H1 (cell line): ENCODE measurements at regions not wholly inside any gene's neighbourhood (a gene's known extent, or its start where the extent isn't known, plus 50 kb on each side); places are given as distances from the start of the nearest gene placed in this dataset.

Experiments
- CTCF ChIA-PET: fragments of 300-600 bp; sonication (Branson Sonifier 250); formaldehyde crosslinking; loops from one replicate; lab custom pipeline; 2021; ENCODE audit not compliant: partially characterized antibody; lab: Charles Lee
- POLR2A ChIA-PET: fragments of 300-600 bp; sonication (Branson Sonifier 250); formaldehyde crosslinking; loops from one replicate; lab custom pipeline; 2021; ENCODE audit warnings: inconsistent platforms; ENCODE audit not compliant: partially characterized antibody; lab: Charles Lee
- DNase-seq, 2 experiments: peaks; one replicate each; pipeline versions ENCODE4 v3.0.0 to v3.0.0-alpha.2; 2010 to 2022; ENCODE audit warnings: low spot score in 2 of 2, low read depth in 1 of 2, mixed read lengths in 1 of 2
- FAIRE-seq: peaks from 2 replicates; lab custom pipeline; 2011; peaks lifted over from hg19 to GRCh38; lab: Jason Lieb, UNC
- H2AFZ ChIP-seq: 2 replicates; pipeline ENCODE4 v1.8.1; 2012; ENCODE audit warnings: low read length, inconsistent platforms
- H2AK5ac ChIP-seq: 2 replicates; pipeline ENCODE4 v1.6.1; 2013; ENCODE audit warnings: low read depth, low read length
- H2BK120ac ChIP-seq: replicated peaks from 2 replicates; pipeline ENCODE3; 2013; ENCODE audit warnings: low read depth, low read length, inconsistent platforms
- H2BK12ac ChIP-seq: 2 replicates; pipeline ENCODE4 v1.6.1; 2013; ENCODE audit warnings: low read depth, low read length
- H2BK15ac ChIP-seq: 2 replicates; pipeline ENCODE4 v1.6.1; 2013; ENCODE audit warnings: low read length
- H2BK20ac ChIP-seq: 2 replicates; pipeline ENCODE4 v1.6.1; 2013; ENCODE audit warnings: low read length
- H2BK5ac ChIP-seq: 2 replicates; pipeline ENCODE4 v1.6.1; 2013; ENCODE audit warnings: low read depth, low read length
- H3K14ac ChIP-seq: 2 replicates; pipeline ENCODE4 v1.6.1; 2013; ENCODE audit warnings: inconsistent platforms; ENCODE audit not compliant: insufficient read length
- H3K18ac ChIP-seq: 2 replicates; pipeline ENCODE4 v1.6.1; 2013; ENCODE audit warnings: low read length; ENCODE audit errors: extremely low read depth
- H3K23ac ChIP-seq: 2 replicates; pipeline ENCODE4 v1.6.1; 2013; ENCODE audit warnings: inconsistent platforms; ENCODE audit not compliant: insufficient read length
- H3K23me2 ChIP-seq: 2 replicates; pipeline ENCODE4 v1.6.1; 2013; ENCODE audit warnings: low read depth, low read length
- H3K27ac ChIP-seq: 2 replicates; pipeline ENCODE4 v1.6.1; 2011; ENCODE audit warnings: low read depth, low read length, inconsistent platforms
- H3K27me3 ChIP-seq, 4 experiments: replicated peaks in 1 of 4; 1 replicate in 1 of 4; 2 replicates in 3 of 4; pipeline versions ENCODE4 v1.6.1 to v1.8.1; 2011 to 2013; ENCODE audit warnings: low read length in 3 of 4, mild to moderate bottlenecking in 3 of 4, inconsistent platforms in 2 of 4, mixed read lengths in 2 of 4, moderate library complexity in 1 of 4; ENCODE audit not compliant: control insufficient read depth in 3 of 4, insufficient read depth in 3 of 4; ENCODE audit errors: extremely low read depth in 1 of 4
- H3K36me3 ChIP-seq, 4 experiments: 2 replicates each; pipeline versions ENCODE4 v1.6.1 to v1.8.1; 2011 to 2013; ENCODE audit warnings: mild to moderate bottlenecking in 4 of 4, low read length in 3 of 4, moderate library complexity in 2 of 4, control low read depth in 1 of 4, inconsistent platforms in 1 of 4; ENCODE audit not compliant: insufficient read depth in 4 of 4, control insufficient read depth in 2 of 4
- H3K4ac ChIP-seq: replicated peaks from 2 replicates; pipeline ENCODE3; 2013; ENCODE audit warnings: low read length, low read depth, mixed read lengths, inconsistent platforms; ENCODE audit not compliant: insufficient read length
- H3K4me1 ChIP-seq, 4 experiments: replicated peaks in 1 of 4; 1 replicate in 1 of 4; 2 replicates in 3 of 4; pipeline versions ENCODE4 v1.6.1 to v1.8.1; 2011 to 2013; ENCODE audit warnings: low read length in 3 of 4, inconsistent platforms in 2 of 4, mixed read lengths in 1 of 4; ENCODE audit not compliant: insufficient read depth in 4 of 4, control insufficient read depth in 3 of 4
- H3K4me2 ChIP-seq, 2 experiments: 2 replicates each; pipeline versions ENCODE4 v1.6.1 to v1.8.1; 2011 to 2013; ENCODE audit warnings: low read depth in 2 of 2, low read length in 2 of 2, control low read depth in 1 of 2, inconsistent platforms in 1 of 2, mild to moderate bottlenecking in 1 of 2; ENCODE audit not compliant: insufficient read depth in 1 of 2
- H3K4me3 ChIP-seq, 4 experiments: fragments of 200-600, 300-600 bp in 1 of 4; sonication (generic), shearing (Covaris generic), sonication (Bioruptor Twin) in 1 of 4; 2 replicates each; pipeline versions ENCODE4 v1.5.1 to v1.8.1; 2011 to 2016; ENCODE audit warnings: low read length in 4 of 4, low read depth in 3 of 4, control low read depth in 2 of 4, inconsistent platforms in 2 of 4, mild to moderate bottlenecking in 2 of 4, mixed read lengths in 1 of 4, moderate library complexity in 1 of 4; ENCODE audit not compliant: insufficient read depth in 2 of 4; ENCODE audit errors: extremely low read depth in 1 of 4
- H3K56ac ChIP-seq: replicated peaks from 2 replicates; pipeline ENCODE3; 2013; ENCODE audit warnings: low read depth, mild to moderate bottlenecking, mixed read lengths, low read length, inconsistent platforms; ENCODE audit not compliant: insufficient read length
- H3K79me1 ChIP-seq: 2 replicates; pipeline ENCODE4 v1.6.1; 2013; ENCODE audit warnings: low read depth, low read length, control low read depth
- H3K79me2 ChIP-seq, 2 experiments: 2 replicates each; pipeline versions ENCODE4 v1.6.1 to v1.8.1; 2012 to 2013; ENCODE audit warnings: low read length in 2 of 2, mild to moderate bottlenecking in 2 of 2, inconsistent platforms in 1 of 2; ENCODE audit not compliant: insufficient read depth in 2 of 2, control insufficient read depth in 1 of 2
- H3K9ac ChIP-seq, 4 experiments: replicated peaks in 1 of 4; 1 replicate in 1 of 4; 2 replicates in 3 of 4; pipeline versions ENCODE4 v1.6.1 to v1.8.1; 2011 to 2013; ENCODE audit warnings: low read depth in 3 of 4, low read length in 3 of 4, control low read depth in 2 of 4, mild to moderate bottlenecking in 2 of 4, moderate library complexity in 2 of 4, inconsistent platforms in 1 of 4; ENCODE audit errors: extremely low read depth in 1 of 4
- H3K9me3 ChIP-seq, 2 experiments: 2 replicates each; pipeline versions ENCODE4 v1.6.1 to v1.8.1; 2012 to 2013; ENCODE audit warnings: mild to moderate bottlenecking in 2 of 2, moderate library complexity in 2 of 2, control low read depth in 1 of 2, inconsistent platforms in 1 of 2, low read depth in 1 of 2, low read length in 1 of 2, mixed read lengths in 1 of 2; ENCODE audit not compliant: insufficient read depth in 2 of 2
- H4K20me1 ChIP-seq, 2 experiments: replicated peaks in 1 of 2; 2 replicates each; pipeline versions ENCODE3 to v1.8.1; 2011 to 2013; ENCODE audit warnings: inconsistent platforms in 2 of 2, low read length in 2 of 2, mild to moderate bottlenecking in 1 of 2; ENCODE audit not compliant: insufficient read depth in 2 of 2, control insufficient read depth in 1 of 2
- H4K5ac ChIP-seq: 2 replicates; pipeline ENCODE4 v1.6.1; 2013; ENCODE audit warnings: low read length, low read depth, mixed read lengths, inconsistent platforms; ENCODE audit not compliant: insufficient read length
- H4K8ac ChIP-seq: 2 replicates; pipeline ENCODE4 v1.8.0; 2013; ENCODE audit warnings: mild to moderate bottlenecking, moderate library complexity, low read length, inconsistent platforms; ENCODE audit not compliant: insufficient read depth; ENCODE audit errors: extremely low read depth
- H4K91ac ChIP-seq: replicated peaks from 2 replicates; pipeline ENCODE3; 2013; ENCODE audit warnings: low read length, mixed read lengths, inconsistent platforms; ENCODE audit not compliant: insufficient read length
- BCL11A ChIP-seq, 2 experiments: IDR thresholded peaks; one replicate each; pipeline ENCODE4 v1.6.1; 2011; ENCODE audit warnings: low read depth in 2 of 2, low read length in 2 of 2, mild to moderate bottlenecking in 2 of 2
- CHD2 ChIP-seq: IDR thresholded peaks from 2 replicates; pipeline ENCODE4 v1.6.1; 2012; ENCODE audit warnings: low read length, improper control_type of control experiment
- CREB1 ChIP-seq: IDR thresholded peaks from 2 replicates; pipeline ENCODE4 v1.6.1; 2012; ENCODE audit warnings: inconsistent platforms
- CTBP2 ChIP-seq: IDR thresholded peaks from 2 replicates; pipeline ENCODE4 v1.7.0; 2011; ENCODE audit warnings: borderline replicate concordance, mild to moderate bottlenecking, moderate library complexity, mixed read lengths, low read length; ENCODE audit not compliant: insufficient read depth, insufficient read length
- FOSL1 ChIP-seq: IDR thresholded peaks from 2 replicates; pipeline ENCODE4 v1.6.1; 2011; ENCODE audit warnings: mild to moderate bottlenecking, low read depth, low read length, moderate library complexity; ENCODE audit not compliant: insufficient read depth
- NRF1 ChIP-seq: IDR thresholded peaks from 2 replicates; pipeline ENCODE4 v1.6.1; 2011; ENCODE audit warnings: mild to moderate bottlenecking, low read depth, low read length, improper control_type of control experiment
- PHF8 ChIP-seq: fragments of 200-600 bp; sonication (generic); conservative IDR thresholded peaks from 2 replicates; pipeline ENCODE4 v1.7.1; 2012; ENCODE audit warnings: low read depth, mild to moderate bottlenecking, inconsistent platforms, low read length, moderate library complexity
- SP4 ChIP-seq: IDR thresholded peaks from 2 replicates; pipeline ENCODE4 v1.6.1; 2012; ENCODE audit warnings: low read length, inconsistent platforms
- TAF1 ChIP-seq: IDR thresholded peaks from 2 replicates; pipeline ENCODE4 v1.6.1; 2011; ENCODE audit warnings: mild to moderate bottlenecking, low read depth, low read length
- TAF7 ChIP-seq: optimal IDR thresholded peaks from 2 replicates; pipeline ENCODE3; 2011; ENCODE audit warnings: low read depth, mild to moderate bottlenecking, inconsistent platforms, low read length, moderate library complexity, borderline replicate concordance
- WGBS, 2 experiments: shearing (Covaris generic) in 1 of 2; methylation state at CpG; one replicate each; pipeline versions ENCODE4 v1.1.6 to v1.1.7; 2013 to 2015; ENCODE audit warnings: low lambda C conversion rate in 2 of 2, mixed read lengths in 2 of 2, inconsistent platforms in 1 of 2, low coverage in 1 of 2, missing lambda C conversion rate in 1 of 2; ENCODE audit not compliant: insufficient replicate concordance in 2 of 2, insufficient coverage in 1 of 2, insufficient read length in 1 of 2; ENCODE audit errors: extremely low coverage in 1 of 2, missing lambda C conversion rate in 1 of 2; 5-methylcytosine and 5-hydroxymethylcytosine counted together
- TF ChIP-seq, protein P1 (sequence below): IDR thresholded peaks from 2 replicates; pipeline ENCODE4 v1.6.1; 2011; ENCODE audit warnings: low read depth, mild to moderate bottlenecking, low read length; ENCODE audit not compliant: insufficient read depth

GRCh38 chr10:64062793-64063192 lies 541.6 kb downstream of the REEP3 start:
- no peak overlapping the region for H2BK120ac ChIP-seq
- POLR2A ChIA-PET, result interaction anchor here (0.8 kb wide), 1 partner anchor 39 kb away, joined by 3 read pairs; no protein-coding TSS in a partner anchor
- no peak for FAIRE-seq
- no peak overlapping the region for H2AK5ac ChIP-seq
- H3K56ac ChIP-seq, result no peak overlapping the region
- H2BK15ac ChIP-seq, result no peak overlapping the region
- H2BK20ac ChIP-seq, result no peak overlapping the region
- no peak overlapping the region for H2BK12ac ChIP-seq
- no peaks in the 10 kb centered on the region for H3K79me2 ChIP-seq
- H3K23ac ChIP-seq, result no peak overlapping the region
- H4K20me1 ChIP-seq, result no peaks in the 10 kb centered on the region
- no peaks in the 10 kb centered on the region for H3K79me1 ChIP-seq
- H3K14ac ChIP-seq, result no peak overlapping the region
- DNase-seq, result no peak
- H3K23me2 ChIP-seq, result no peaks in the 10 kb centered on the region
- WGBS, 2 experiments, result 64% methylated on average over 4 of the region's 4 CpGs; no CpG with 5 or more reads in 1 of the 2 experiments
- H3K27ac ChIP-seq, result no peak overlapping the region
- no peak overlapping the region for H3K9ac ChIP-seq
- no peaks in the 10 kb centered on the region for H3K36me3 ChIP-seq
- H4K8ac ChIP-seq, result no peak overlapping the region
- H2AFZ ChIP-seq, result no peak overlapping the region
- H3K18ac ChIP-seq, result no peak overlapping the region
- H3K27me3 ChIP-seq, result no peaks in the 10 kb centered on the region
- H2BK5ac ChIP-seq, result no peak overlapping the region
- CTCF ChIA-PET, result no interaction called here
- no peak overlapping the region for H4K5ac ChIP-seq
- H4K91ac ChIP-seq, result no peak overlapping the region
- H3K4ac ChIP-seq, result no peak overlapping the region
- H3K4me3 ChIP-seq, result no peak overlapping the region
- no peaks in the 10 kb centered on the region for H3K4me1 ChIP-seq
- H3K4me2 ChIP-seq, result no peak overlapping the region
- no peaks in the 10 kb centered on the region for H3K9me3 ChIP-seq
- TF ChIP-seq FOSL1, result no peak
- no peak for TF ChIP-seq CHD2
- TF ChIP-seq NRF1, result no peak
- TF ChIP-seq BCL11A (IDR thresholded peaks at IDR 0.05; ENCODE audit: low read depth in 2 of 2, low read length in 2 of 2), result no peak
- TF ChIP-seq, protein P1, sequence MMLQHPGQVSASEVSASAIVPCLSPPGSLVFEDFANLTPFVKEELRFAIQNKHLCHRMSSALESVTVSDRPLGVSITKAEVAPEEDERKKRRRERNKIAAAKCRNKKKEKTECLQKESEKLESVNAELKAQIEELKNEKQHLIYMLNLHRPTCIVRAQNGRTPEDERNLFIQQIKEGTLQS, result no peak
- no peak for TF ChIP-seq CTBP2
- no peak for TF ChIP-seq TAF1
- no peak for TF ChIP-seq PHF8
- no peak for TF ChIP-seq TAF7
- no peak for TF ChIP-seq SP4
- TF ChIP-seq CREB1, result no peak
